ENCODE measurements at regions not wholly inside any gene's neighbourhood (a gene's known extent, or its start where the extent isn't known, plus 50 kb on each side); places are given as distances from the start of the nearest gene placed in this dataset.

DNA sequence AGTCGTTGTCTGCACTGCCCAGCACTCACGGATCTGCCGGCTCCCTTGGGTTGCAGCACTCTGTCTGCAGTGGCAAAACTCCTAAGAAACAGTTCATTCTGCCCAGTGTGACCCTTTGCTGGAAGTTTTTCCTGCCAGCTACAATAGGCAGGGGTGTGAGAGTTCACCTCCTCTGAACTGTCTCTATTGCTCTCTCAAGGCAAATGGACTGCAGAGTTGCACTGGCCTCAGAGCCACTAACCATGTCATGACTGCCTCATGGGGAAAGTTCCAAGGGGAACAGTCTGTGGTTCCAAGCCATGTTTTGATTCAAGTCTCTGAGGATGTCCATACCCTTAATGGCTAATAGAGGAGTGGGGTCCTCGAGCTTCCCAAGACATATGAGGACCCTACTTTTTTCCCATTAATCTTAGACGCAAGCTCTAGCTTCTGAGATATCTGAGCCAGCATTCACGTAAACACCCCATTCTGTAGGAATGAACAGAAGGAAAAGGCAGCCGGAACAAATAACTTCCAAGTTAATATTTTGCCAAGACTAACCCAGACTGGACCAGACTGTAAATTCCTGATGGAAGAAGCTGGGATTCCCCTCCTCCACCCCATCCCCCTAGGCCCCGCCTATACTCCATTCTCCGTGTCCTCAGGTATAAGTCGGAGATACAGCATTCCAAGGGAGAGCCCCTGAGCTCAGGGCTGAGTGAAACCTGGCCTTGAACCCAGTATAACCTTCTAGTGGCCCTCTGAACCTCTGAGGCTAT is 93.8 kb upstream of the AKT3 start:
- H3K4me1 ChIP-seq = no peaks in the 10 kb centered on the region
- no peaks in the 10 kb centered on the region for H3K27me3 ChIP-seq
- H3K9me3 ChIP-seq = no peaks in the 10 kb centered on the region
- H3K36me3 ChIP-seq = no peaks in the 10 kb centered on the region
- TF ChIP-seq POLR2A (IDR thresholded peaks at IDR 0.05) (no peak), EP300 (IDR thresholded peaks at IDR 0.05) (no peak), POLR2AphosphoS5 (IDR thresholded peaks at IDR 0.05) (no peak)
- TF ChIP-seq, protein P1, sequence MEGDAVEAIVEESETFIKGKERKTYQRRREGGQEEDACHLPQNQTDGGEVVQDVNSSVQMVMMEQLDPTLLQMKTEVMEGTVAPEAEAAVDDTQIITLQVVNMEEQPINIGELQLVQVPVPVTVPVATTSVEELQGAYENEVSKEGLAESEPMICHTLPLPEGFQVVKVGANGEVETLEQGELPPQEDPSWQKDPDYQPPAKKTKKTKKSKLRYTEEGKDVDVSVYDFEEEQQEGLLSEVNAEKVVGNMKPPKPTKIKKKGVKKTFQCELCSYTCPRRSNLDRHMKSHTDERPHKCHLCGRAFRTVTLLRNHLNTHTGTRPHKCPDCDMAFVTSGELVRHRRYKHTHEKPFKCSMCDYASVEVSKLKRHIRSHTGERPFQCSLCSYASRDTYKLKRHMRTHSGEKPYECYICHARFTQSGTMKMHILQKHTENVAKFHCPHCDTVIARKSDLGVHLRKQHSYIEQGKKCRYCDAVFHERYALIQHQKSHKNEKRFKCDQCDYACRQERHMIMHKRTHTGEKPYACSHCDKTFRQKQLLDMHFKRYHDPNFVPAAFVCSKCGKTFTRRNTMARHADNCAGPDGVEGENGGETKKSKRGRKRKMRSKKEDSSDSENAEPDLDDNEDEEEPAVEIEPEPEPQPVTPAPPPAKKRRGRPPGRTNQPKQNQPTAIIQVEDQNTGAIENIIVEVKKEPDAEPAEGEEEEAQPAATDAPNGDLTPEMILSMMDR (IDR thresholded peaks at IDR 0.05) = no peak
- intact Hi-C loops (cut with DNase I) = no loop called here
- DNase-seq = no peak
- H3K4me3 ChIP-seq = no peak overlapping the region
- 28 to 71% methylated on average over 10 of the region's 10 CpGs for WGBS, 2 donors
- H3K27ac ChIP-seq = no peak overlapping the region

DNA sequence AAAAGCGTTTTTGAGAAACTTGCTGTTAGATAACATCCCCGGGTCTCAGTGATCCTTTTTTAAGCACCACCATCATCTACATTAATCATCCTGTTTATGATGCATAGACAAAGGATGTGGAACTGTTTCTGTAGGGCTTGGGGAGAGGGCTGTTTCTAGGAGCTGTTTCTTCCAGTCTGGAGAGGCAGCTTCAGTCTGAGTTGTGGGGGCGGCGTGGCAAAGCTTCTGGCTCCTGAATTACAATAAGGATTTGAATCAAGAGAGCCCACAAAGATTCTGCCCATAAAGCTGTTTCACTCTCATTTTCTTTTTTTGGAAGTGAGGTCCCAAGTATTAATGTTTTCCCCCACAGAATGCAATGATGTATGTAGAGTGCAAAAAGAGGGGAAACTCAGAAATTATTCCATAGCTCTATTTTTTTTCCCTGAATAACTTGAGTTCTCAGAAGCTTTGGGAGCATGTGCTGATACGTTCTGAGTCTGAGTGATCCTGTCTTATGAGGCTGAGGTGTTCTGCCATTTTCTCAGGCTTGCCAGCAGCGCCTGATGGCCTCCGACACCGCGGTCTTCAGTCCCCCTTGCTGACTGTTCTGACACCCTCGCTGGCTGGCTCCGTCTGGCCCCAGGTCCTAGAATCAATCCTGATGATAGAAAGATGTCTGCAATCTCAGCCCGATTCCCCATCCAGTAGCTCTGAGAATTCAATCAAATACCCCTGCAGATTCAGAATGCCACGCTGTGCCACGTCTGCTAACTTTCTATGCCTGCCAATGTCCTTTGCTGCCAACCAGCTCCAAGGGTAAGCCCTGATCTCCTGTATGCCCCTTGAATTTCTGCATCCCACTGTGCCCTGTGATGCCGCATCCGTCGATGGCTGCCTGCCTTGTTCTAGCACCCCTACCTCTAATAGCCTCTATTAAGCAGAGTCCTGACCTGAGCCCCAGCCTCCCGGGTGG is 92.4 kb upstream of the AKT3 start:
- no peak for DNase-seq
- Histone ChIP-seq H3K36me3 (no peaks in the 10 kb centered on the region), H3K9me3 (no peaks in the 10 kb centered on the region), H3K4me1 (no peaks in the 10 kb centered on the region), H3K4me3 (no peak overlapping the region), H3K27me3 (no peaks in the 10 kb centered on the region), H3K27ac (no peak overlapping the region)
- intact Hi-C loops (cut with DNase I) = no loop called here
- TF ChIP-seq, protein P1 (IDR thresholded peaks at IDR 0.05) = no peak
- no peak for TF ChIP-seq POLR2A (IDR thresholded peaks at IDR 0.05)
- no peak for TF ChIP-seq EP300 (IDR thresholded peaks at IDR 0.05)
- TF ChIP-seq POLR2AphosphoS5 (IDR thresholded peaks at IDR 0.05) = no peak
- 91 to 93% methylated on average over 18 of the region's 18 CpGs for WGBS, 2 donors

DNA sequence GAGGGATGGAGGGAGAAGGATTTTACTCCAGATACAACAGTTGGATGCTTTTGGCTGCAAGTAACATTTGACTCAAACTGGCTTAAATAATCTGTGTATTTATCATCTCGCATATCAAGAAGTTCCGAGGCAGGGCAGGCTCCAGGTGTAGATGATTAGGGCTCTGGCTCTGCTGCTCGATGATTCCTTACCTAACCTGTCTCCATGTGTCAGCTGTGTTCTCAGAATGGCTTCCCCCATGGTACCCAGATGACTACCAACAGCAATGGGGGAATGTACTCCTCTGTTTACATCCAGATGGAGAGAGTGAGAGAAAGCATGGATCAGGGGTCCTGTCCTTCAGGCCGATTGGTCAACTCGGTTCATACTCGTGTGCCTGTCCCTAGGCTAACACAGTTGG is 90.4 kb upstream of the AKT3 start:
- H3K36me3 ChIP-seq = no peaks in the 10 kb centered on the region
- no peaks in the 10 kb centered on the region for H3K27me3 ChIP-seq
- H3K4me1 ChIP-seq = no peaks in the 10 kb centered on the region
- intact Hi-C loops (cut with DNase I) = no loop called here
- no peak for DNase-seq
- no peak overlapping the region for H3K4me3 ChIP-seq
- TF ChIP-seq, protein P1 (IDR thresholded peaks at IDR 0.05) = no peak
- TF ChIP-seq POLR2AphosphoS5 (IDR thresholded peaks at IDR 0.05) = no peak
- H3K9me3 ChIP-seq = no peaks in the 10 kb centered on the region
- no peak overlapping the region for H3K27ac ChIP-seq
- 86 to 89% methylated on average over 6 of the region's 6 CpGs for WGBS, 2 donors

DNA sequence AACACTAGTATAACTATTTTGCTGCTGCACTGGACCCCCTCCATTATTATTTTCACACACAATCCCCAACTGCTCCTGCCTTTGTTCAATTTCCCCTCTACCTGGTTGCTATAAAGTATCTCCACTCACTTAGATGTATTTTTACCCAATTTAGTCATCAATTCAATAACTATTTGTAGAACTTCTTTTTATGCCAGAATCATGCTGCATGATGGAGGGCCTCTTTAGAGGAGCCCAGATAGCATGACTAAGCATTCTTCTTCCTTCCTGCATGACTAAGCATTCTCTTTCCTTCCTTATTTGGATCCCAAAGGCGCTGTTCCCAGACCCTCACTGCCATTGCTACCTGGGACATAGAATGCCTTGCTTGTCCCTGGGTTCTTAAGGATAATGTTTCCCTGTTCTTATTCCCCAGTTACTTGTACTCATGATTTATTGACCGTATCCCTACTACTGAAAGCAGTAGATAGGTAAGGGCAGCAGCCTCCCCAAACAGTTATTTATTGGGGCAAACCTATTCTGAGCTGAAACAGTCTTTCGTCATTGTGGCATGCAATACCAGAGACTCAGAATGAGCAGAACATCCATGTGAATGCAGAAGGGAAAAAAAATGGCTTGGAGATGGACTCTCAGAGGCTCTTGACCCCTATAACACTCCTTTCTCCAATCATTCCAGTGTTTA is 89.3 kb upstream of the AKT3 start:
- 70 to 74% methylated on average over 3 of the region's 3 CpGs for WGBS, 2 donors
- Histone ChIP-seq H3K4me3 (no peak overlapping the region), H3K27ac (no peak overlapping the region), H3K36me3 (no peaks in the 10 kb centered on the region), H3K9me3 (peaks cover 0 to 4% (median 0%) of the 10 kb centered on the region in 4 donors), H3K4me1 (no peaks in the 10 kb centered on the region), H3K27me3 (no peaks in the 10 kb centered on the region)
- intact Hi-C loops (cut with DNase I) = no loop called here
- TF ChIP-seq POLR2A (IDR thresholded peaks at IDR 0.05) = no peak
- TF ChIP-seq, protein P1 (IDR thresholded peaks at IDR 0.05) = no peak
- no peak for TF ChIP-seq EP300 (IDR thresholded peaks at IDR 0.05)
- TF ChIP-seq POLR2AphosphoS5 (IDR thresholded peaks at IDR 0.05) = no peak
- DNase-seq = no peak
